Muscle of leg (tissue), 3 donors: ENCODE measurements at regions not wholly inside any gene's neighbourhood (a gene's known extent, or its start where the extent isn't known, plus 50 kb on each side); places are given as distances from the start of the nearest gene placed in this dataset.
"Not testable (repeated sequence)": the region's sequence is repeated elsewhere in the genome, so short reads cannot be mapped to it uniquely, and the experiment has no call there.

ENCODE experiments used
- DNase-seq: peaks from one replicate; pipeline ENCODE4 v3.0.0; 2013
- H3K27ac ChIP-seq: one replicate; pipeline ENCODE4 v1.5.1; 2013; ENCODE audit warnings: mild to moderate bottlenecking, low read length, control low read depth
- H3K27me3 ChIP-seq: one replicate; pipeline ENCODE4 v1.6.1; 2013; ENCODE audit warnings: low read length; ENCODE audit not compliant: control insufficient read depth, insufficient read depth
- H3K36me3 ChIP-seq: one replicate; pipeline ENCODE4 v1.6.1; 2013; ENCODE audit warnings: low read length; ENCODE audit not compliant: control insufficient read depth, insufficient read depth
- H3K4me1 ChIP-seq: one replicate; pipeline ENCODE4 v1.6.1; 2013; ENCODE audit warnings: low read length; ENCODE audit not compliant: control insufficient read depth, insufficient read depth
- H3K4me3 ChIP-seq: one replicate; pipeline ENCODE4 v1.5.1; 2013; ENCODE audit warnings: low read length, control low read depth
- H3K9me3 ChIP-seq: replicated peaks from 2 replicates; pipeline ENCODE4 v1.6.1; 2013; ENCODE audit warnings: low read depth, low read length; ENCODE audit not compliant: control insufficient read depth
- WGBS: methylation state at CpG from one replicate; pipeline ENCODE4 v1.1.5; 2013; ENCODE audit warnings: missing lambda C conversion rate; ENCODE audit not compliant: insufficient coverage; 5-methylcytosine and 5-hydroxymethylcytosine counted together

DNA sequence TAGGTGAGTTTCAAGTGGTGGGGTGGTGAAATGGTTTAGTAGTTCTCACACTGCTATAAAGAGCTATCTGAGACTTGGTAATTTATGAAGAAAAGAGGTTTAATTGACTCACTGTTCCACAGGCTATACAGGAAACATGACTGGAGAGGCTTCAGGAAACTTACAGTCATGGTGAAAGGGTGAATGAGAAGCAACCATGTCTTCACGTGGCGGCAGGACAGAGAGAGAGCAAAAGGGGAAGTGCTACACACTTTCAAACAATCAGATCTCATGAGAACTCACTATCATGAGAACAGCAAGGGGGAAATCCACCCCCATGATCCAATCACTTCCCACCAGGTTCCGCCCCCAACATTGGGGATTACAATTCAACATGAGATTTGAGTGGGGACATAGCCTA, 67.3 kb upstream of the KCNA1 start:
- not testable (repeated sequence) for H3K4me1 ChIP-seq, H3K9me3 ChIP-seq, H3K36me3 ChIP-seq, H3K27me3 ChIP-seq, H3K27ac ChIP-seq, DNase-seq, H3K4me3 ChIP-seq
- WGBS: no CpG with 5 or more reads among the region's 3 CpGs

GRCh38 chr12:4843907-4844306, 65.8 kb upstream of the KCNA1 start:
- H3K4me3 ChIP-seq: no peak overlapping the region
- 96% methylated on average over 2 of the region's 4 CpGs for WGBS
- H3K27me3 ChIP-seq: no peaks in the 10 kb centered on the region
- H3K36me3 ChIP-seq: no peaks in the 10 kb centered on the region
- H3K27ac ChIP-seq: no peak overlapping the region
- DNase-seq: no peak
- no peaks in the 10 kb centered on the region for H3K4me1 ChIP-seq
- no peaks in the 10 kb centered on the region for H3K9me3 ChIP-seq

DNA sequence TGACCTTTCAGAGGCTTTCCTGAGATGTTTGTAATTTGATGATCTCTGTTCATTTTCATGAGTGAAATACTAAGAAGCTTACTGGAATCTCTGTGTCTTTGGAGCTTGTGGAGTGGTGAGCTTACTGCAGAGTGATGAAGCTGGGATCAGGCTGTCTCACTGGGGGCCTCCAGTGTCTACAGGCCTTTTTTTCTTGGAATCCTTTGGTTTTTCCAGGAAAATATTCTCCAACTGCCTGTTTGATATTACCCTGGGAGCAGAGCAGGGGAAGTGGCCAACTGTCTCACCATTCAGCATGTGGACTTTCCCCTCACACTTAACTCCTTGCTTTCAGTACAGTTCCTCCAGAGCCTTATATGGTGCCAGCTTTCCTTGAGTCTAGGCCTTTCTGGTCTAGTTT, 62.0 kb upstream of the KCNA1 start:
- H3K27me3 ChIP-seq: no peaks in the 10 kb centered on the region
- H3K36me3 ChIP-seq: no peaks in the 10 kb centered on the region
- DNase-seq: peak; percentile 79
- H3K27ac ChIP-seq: peak overlapping the region; percentile 31
- no peak overlapping the region for H3K4me3 ChIP-seq
- no peaks in the 10 kb centered on the region for H3K4me1 ChIP-seq
- no peaks in the 10 kb centered on the region for H3K9me3 ChIP-seq

DNA sequence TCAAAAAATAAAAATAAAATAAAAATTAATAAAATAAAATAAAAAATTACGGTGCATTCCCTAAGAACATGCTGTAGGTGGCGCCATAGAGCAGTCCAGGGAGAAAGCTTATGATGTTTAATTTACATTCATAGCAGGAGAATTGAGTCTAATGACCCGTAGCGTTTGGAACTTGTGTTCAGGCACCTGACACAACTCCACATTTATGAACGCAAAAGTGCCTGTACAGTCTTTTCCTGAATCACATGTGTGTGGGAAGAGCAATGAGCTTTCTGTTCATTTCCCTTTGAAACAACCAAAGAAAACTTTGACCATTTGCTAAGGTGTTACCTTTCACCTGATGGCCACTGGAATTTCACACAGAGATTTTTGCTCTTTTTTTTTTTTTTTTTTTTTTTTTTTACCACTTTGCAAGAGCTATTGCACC, 60.6 kb upstream of the KCNA1 start:
- Histone ChIP-seq H3K9me3 (no peaks in the 10 kb centered on the region), H3K4me3 (no peak overlapping the region), H3K27ac (no peak overlapping the region), H3K36me3 (no peaks in the 10 kb centered on the region), H3K4me1 (no peaks in the 10 kb centered on the region), H3K27me3 (no peaks in the 10 kb centered on the region)
- peak; percentile 62 for DNase-seq
- WGBS: no CpG with 5 or more reads among the region's 5 CpGs

DNA sequence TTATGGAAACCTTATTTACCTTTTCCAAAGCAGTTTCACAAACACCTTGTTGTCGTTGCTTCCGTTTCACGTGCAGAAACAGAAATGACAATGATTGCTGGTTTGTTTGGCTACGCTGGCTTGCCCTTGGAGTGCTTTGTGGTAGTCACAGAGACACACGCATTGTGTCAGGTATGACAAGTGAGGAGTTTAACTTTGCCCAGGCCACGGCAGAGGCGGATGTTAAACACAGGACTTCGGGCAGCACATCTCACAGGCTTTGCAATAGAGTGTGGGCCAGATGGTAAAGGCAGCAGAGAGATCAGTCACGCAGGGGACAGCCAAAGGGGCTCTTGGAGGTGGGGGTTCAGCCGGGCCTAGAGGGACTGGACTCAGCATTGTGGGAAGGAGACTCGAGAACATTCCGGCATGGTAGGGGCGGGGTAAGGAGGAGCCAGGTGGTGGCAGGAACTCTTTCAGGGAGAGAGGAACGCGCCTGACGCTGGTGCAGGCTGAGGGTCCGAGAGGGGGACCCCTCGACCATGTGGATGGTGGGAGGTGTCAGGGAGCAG, 59.8 kb upstream of the KCNA1 start:
- Histone ChIP-seq H3K4me1 (no peaks in the 10 kb centered on the region), H3K4me3 (no peak overlapping the region), H3K36me3 (no peaks in the 10 kb centered on the region), H3K27ac (no peak overlapping the region), H3K9me3 (no peaks in the 10 kb centered on the region), H3K27me3 (no peaks in the 10 kb centered on the region)
- 69% methylated on average over 18 of the region's 18 CpGs for WGBS
- no peak for DNase-seq

- no peak overlapping the region for H3K27ac ChIP-seq
- H3K9me3 ChIP-seq: no peaks in the 10 kb centered on the region
- no peak for DNase-seq
- no peak overlapping the region for H3K4me3 ChIP-seq
- peaks cover 4% of the 10 kb centered on the region for H3K27me3 ChIP-seq
- no peaks in the 10 kb centered on the region for H3K36me3 ChIP-seq
- WGBS: 92% methylated on average over 9 of the region's 9 CpGs
- peaks cover 3% of the 10 kb centered on the region for H3K4me1 ChIP-seq
Measured at GRCh38 chr12:4850857-4851380, 58.8 kb upstream of the KCNA1 start.

- 86% methylated on average over 8 of the region's 8 CpGs for WGBS
Measured at GRCh38 chr12:4852308-4852707, 57.4 kb upstream of the KCNA1 start.

GRCh38 chr12:4852911-4853310, 56.8 kb upstream of the KCNA1 start:
- no peaks in the 10 kb centered on the region for H3K36me3 ChIP-seq
- no peak overlapping the region for H3K4me3 ChIP-seq
- H3K27ac ChIP-seq: no peak overlapping the region
- no peaks in the 10 kb centered on the region for H3K9me3 ChIP-seq
- H3K4me1 ChIP-seq: peaks cover 9% of the 10 kb centered on the region
- WGBS: 82% methylated on average over 12 of the region's 12 CpGs
- no peak for DNase-seq
- H3K27me3 ChIP-seq: peaks cover 18% of the 10 kb centered on the region

More at GRCh38 chr12:4852308-4852707, 57.4 kb upstream of the KCNA1 start:
- H3K36me3 ChIP-seq: no peaks in the 10 kb centered on the region
- no peak overlapping the region for H3K27ac ChIP-seq
- no peak overlapping the region for H3K4me3 ChIP-seq
- no peaks in the 10 kb centered on the region for H3K9me3 ChIP-seq
- no peak for DNase-seq
- peaks cover 4% of the 10 kb centered on the region for H3K4me1 ChIP-seq
- H3K27me3 ChIP-seq: peaks cover 12% of the 10 kb centered on the region

DNA sequence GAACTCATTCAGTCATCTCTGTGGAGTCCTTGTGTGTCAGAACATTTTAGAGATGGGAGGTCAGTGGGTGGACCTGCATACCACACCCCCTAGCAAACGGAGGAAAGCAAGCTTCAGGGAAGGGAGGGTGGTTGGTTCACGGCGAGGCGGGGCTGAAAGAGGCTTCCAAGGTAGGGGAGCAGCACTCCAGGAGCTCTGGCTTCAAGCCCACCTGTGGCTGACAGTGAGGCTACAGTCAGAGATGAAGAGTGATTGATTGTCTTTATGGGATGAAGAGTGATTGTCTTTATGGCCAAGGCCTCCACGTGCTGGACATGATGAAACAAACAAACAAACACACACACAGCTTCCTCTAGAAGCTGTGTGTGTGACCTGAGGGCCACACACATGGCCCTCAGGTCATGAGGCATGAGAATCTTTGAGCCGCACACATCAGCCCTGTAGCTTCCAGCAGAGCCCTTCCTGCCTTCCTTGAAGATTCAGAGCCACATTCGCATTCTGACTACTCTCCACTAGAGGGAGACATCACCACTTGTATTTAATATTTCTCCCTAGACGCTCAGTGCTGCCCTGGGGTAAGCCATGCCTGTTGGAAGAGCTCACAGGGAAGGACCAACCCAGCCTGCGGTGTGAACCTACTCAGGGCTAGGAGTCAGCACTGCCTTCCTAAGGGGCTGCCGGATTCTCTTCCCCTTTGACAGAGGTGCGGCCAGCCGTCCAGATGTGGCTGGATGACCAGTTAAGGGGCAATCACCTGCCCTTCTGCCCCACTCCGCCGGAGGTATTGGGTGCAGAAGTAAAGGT, 54.4 kb upstream of the KCNA1 start:
- no peak overlapping the region for H3K4me3 ChIP-seq
- no peaks in the 10 kb centered on the region for H3K36me3 ChIP-seq
- no peak overlapping the region for H3K27ac ChIP-seq
- H3K9me3 ChIP-seq: no peaks in the 10 kb centered on the region
- 37% methylated on average over 7 of the region's 14 CpGs for WGBS
- peaks cover 27% of the 10 kb centered on the region for H3K27me3 ChIP-seq
- DNase-seq: peak; percentile 85
- peaks cover 25% of the 10 kb centered on the region for H3K4me1 ChIP-seq

DNA sequence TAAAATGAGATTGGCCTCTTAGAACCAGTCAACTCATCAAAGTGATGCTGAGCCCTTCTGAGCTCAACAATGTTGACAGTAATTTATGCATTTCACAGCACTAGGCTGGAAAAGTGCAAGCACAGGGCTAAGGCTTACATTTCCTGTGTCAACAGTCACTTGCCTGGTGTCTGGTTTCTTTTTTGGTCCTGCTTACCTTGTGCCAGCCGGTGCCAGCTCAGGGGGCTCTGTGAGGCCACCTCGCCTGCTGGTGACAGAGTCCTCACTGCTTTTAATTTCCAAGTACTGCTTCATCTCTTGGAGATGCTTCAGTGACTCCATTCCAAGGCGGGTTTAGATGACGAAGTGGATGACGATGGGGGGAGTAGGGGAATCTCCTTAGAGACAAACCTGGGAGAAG, 53.1 kb upstream of the KCNA1 start:
- Histone ChIP-seq H3K27me3 (peaks cover 27% of the 10 kb centered on the region), H3K36me3 (no peaks in the 10 kb centered on the region), H3K9me3 (no peaks in the 10 kb centered on the region), H3K27ac (no peak overlapping the region), H3K4me3 (no peak overlapping the region), H3K4me1 (peaks cover 27% of the 10 kb centered on the region)
- DNase-seq: no peak
- WGBS: no CpG with 5 or more reads among the region's 5 CpGs
